ENCODE measurements at regions not wholly inside any gene's neighbourhood (a gene's known extent, or its start where the extent isn't known, plus 50 kb on each side); places are given as distances from the start of the nearest gene placed in this dataset.

DNA sequence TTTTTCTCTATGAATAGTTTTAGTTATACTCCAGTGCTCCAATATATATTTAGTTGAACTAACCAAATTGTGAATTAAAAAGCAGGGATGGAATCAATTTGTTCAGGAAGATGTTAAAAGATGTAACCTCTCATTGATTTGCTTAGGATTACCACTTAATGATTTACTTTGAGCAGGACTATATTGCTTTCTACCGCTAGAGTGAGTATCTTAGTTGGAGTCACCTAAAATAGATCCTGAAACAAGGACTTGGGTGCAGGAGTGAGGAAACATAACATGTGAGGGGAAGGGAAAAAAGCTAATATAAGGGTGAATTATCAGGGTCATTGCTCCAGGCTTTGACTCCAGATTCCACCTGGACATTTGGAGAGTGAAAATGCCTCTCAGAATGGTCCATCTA is 2277.4 kb upstream of the C9orf72 start:
- intact Hi-C loops (cut with micrococcal nuclease), result no loop called here
- Mint-ChIP-seq H3K4me1 (no peaks in the 10 kb centered on the region), H3K36me3 (ENCODE audit: low read depth) (no peaks in the 10 kb centered on the region), H3K27ac (no peak overlapping the region), H3K9me3 (no peaks in the 10 kb centered on the region), H3K27me3 (no peaks in the 10 kb centered on the region), H3K4me3 (no peak overlapping the region)
- DNase-seq, result no peak

DNA sequence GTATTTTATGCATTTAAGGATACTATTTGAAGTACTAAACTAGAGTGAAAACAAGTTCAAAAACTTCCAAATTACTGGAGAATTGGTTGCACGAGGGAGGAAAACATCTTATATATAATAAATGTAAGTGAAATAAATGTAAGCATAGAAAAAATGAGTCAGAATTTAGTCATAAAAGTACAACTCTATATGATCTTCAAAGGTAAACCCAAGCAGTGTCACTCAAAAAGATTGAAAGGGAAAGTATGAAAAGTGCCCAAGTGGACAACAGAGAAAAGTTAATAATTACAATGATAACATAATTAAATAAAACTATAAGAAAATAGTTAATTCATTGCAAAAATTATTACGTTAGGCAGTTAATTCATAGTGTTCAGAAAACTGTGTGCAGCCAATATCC is 2288.5 kb upstream of the C9orf72 start:
- H3K27me3 Mint-ChIP-seq, result no peaks in the 10 kb centered on the region
- intact Hi-C loops (cut with micrococcal nuclease), result no loop called here
- H3K36me3 Mint-ChIP-seq (ENCODE audit: low read depth), result no peaks in the 10 kb centered on the region
- no peak overlapping the region for H3K27ac Mint-ChIP-seq
- no peak for DNase-seq
- H3K4me1 Mint-ChIP-seq, result no peaks in the 10 kb centered on the region
- H3K4me3 Mint-ChIP-seq, result no peak overlapping the region
- no peaks in the 10 kb centered on the region for H3K9me3 Mint-ChIP-seq

DNA sequence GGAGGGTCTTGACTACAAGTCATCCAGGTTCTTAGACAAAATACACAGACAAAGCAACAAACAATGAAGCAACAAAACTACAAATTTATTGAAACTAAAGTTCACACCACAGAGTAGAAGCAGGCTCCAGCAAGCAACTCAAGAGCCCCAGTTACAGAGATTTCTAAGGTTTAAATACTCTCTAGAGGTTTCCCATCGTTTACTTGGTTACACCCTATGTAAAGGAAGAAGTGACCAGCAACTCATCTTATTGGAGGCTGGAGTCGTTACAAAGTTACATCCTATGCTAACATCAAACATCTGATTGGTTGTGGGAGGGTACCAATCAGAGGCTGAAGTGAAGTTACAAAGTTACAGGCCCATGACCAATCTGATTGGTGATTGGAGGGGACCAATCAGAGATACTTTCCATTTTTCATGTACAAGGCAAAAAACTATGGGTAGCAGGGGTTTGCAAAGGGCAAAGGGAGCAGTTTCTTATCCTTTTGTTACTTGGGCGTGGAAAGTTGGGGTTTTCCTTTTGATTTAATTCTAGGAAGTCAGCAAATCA is 2292.6 kb upstream of the C9orf72 start:
- no peaks in the 10 kb centered on the region for H3K36me3 Mint-ChIP-seq (ENCODE audit: low read depth)

DNA sequence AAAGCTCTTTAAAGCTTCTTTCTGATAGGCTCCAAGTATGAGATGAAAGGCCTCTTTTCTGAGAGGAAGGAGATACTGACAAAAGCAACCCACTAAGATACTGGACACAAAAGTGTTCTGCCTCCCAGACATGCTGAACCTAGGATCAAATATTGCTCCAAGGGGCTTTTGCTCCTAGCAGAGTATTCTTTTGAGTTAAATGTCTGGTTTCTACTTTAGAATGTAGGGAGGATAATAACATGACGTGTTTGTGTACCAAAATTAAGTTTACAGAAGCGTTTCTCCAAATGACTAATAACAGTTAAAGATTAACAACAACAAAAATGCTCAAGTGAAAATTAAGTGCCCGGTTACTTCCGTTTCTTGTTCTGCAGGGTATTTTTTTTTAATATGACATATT is 2293.3 kb upstream of the C9orf72 start:
- intact Hi-C loops (cut with micrococcal nuclease), result loop anchor here (2.0 kb wide), 1 partner anchor 208 kb away; no protein-coding TSS in a partner anchor

More for the DNA sequence above, 2292.6 kb upstream of the C9orf72 start:
- peak; percentile 68 for DNase-seq
- Mint-ChIP-seq H3K27me3 (no peaks in the 10 kb centered on the region), H3K4me3 (no peak overlapping the region), H3K4me1 (no peaks in the 10 kb centered on the region), H3K9me3 (no peaks in the 10 kb centered on the region), H3K27ac (no peak overlapping the region)
- intact Hi-C loops (cut with micrococcal nuclease), result loop anchor here (2.0 kb wide), 1 partner anchor 209 kb away; no protein-coding TSS in a partner anchor

DNA sequence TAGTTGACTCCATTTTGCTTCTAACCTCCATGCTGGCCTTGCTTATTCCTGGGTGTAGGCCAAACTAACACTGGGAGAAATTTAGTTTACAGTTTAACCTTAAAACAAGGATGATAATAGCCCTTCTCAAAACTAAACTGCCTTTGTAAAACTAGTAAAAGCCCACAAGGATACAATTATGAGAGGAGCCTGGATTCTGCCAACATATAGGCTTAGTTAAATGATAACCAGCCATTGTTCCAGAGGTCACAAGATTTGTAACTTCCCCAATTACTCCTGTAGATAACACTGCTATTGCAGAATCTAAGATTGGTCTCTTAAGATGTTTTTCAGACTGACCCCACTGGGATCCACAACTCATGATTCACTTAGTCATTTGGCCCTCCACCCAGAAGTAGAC is 2300.3 kb upstream of the C9orf72 start:
- no peaks in the 10 kb centered on the region for H3K27me3 Mint-ChIP-seq

More for the DNA sequence above, 2293.3 kb upstream of the C9orf72 start:
- Mint-ChIP-seq H3K27ac (no peak overlapping the region), H3K4me1 (no peaks in the 10 kb centered on the region), H3K4me3 (no peak overlapping the region), H3K27me3 (no peaks in the 10 kb centered on the region), H3K36me3 (ENCODE audit: low read depth) (no peaks in the 10 kb centered on the region), H3K9me3 (no peaks in the 10 kb centered on the region)
- no peak for DNase-seq

DNA sequence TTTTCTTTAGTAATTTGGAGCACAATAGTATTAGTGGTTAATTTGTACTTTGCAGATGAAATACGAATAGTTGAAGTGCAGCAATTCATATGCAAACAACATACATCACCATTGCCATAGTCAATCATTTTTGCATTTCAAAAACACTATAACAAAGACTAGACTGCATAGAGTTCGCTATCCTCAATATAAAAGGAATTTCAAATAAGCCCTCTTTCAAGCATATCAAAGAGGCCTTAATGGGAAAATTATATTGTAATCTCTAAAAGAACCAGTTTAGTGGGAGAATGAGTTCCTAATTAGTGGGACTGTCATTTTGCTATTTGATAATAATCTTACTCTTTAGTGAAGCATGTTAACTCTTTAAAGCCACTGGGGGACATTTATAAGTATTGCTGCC is 2302.3 kb upstream of the C9orf72 start:
- Mint-ChIP-seq H3K4me3 (no peak overlapping the region), H3K27ac (no peak overlapping the region), H3K27me3 (no peaks in the 10 kb centered on the region), H3K36me3 (ENCODE audit: low read depth) (no peaks in the 10 kb centered on the region), H3K9me3 (no peaks in the 10 kb centered on the region), H3K4me1 (no peaks in the 10 kb centered on the region)
- DNase-seq, result no peak
- intact Hi-C loops (cut with micrococcal nuclease), result no loop called here

More for the DNA sequence above, 2300.3 kb upstream of the C9orf72 start:
- Mint-ChIP-seq H3K4me3 (no peak overlapping the region), H3K4me1 (no peaks in the 10 kb centered on the region), H3K9me3 (no peaks in the 10 kb centered on the region), H3K27ac (no peak overlapping the region), H3K36me3 (ENCODE audit: low read depth) (no peaks in the 10 kb centered on the region)
- DNase-seq, result no peak
- intact Hi-C loops (cut with micrococcal nuclease), result no loop called here

DNA sequence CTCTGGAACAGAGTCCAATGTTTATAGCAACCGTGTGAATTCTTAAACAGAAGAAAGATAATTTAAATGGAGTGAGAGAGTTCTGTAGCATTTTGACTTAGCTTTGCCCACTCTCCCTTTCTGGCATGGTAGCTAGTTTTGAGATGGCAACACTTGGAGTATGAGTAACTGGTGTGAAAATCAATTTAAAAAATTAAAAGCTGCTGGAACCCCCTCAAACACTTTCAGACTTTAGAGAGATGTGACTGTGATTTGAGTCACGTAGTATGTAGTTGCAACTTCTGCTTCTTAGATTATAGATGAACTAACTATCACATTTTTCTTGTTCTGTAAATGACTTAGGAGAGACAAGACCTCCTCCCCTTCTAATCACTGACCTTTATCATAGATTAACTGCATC is 2309.5 kb upstream of the C9orf72 start:
- DNase-seq, result no peak
- H3K4me3 Mint-ChIP-seq, result no peak overlapping the region
- H3K27ac Mint-ChIP-seq, result no peak overlapping the region
- no peaks in the 10 kb centered on the region for H3K36me3 Mint-ChIP-seq (ENCODE audit: low read depth)
- H3K4me1 Mint-ChIP-seq, result no peaks in the 10 kb centered on the region
- H3K27me3 Mint-ChIP-seq, result no peaks in the 10 kb centered on the region
- intact Hi-C loops (cut with micrococcal nuclease), result no loop called here
- no peaks in the 10 kb centered on the region for H3K9me3 Mint-ChIP-seq

DNA sequence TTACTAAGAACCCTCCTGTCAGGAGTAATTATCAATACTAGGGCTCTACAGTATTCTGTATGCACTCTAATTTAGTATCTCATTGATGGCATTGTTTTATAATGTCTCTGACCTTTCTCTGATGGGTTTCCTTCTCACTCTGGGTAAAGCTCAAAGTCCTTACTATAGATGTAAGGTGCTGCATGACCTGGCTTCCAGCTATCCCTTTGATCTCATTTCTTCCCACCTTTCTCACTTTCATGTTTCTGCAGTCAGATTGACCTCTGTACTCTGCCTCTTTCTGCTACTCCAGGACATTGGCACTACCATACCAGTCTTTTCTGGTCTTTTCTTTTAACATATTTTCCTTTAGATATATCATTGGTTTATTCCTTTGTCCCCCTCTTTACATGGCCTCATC is 2332.8 kb upstream of the C9orf72 start:
- no peaks in the 10 kb centered on the region for H3K9me3 Mint-ChIP-seq
- intact Hi-C loops (cut with micrococcal nuclease), result no loop called here
- H3K27ac Mint-ChIP-seq, result no peak overlapping the region
- no peaks in the 10 kb centered on the region for H3K36me3 Mint-ChIP-seq (ENCODE audit: low read depth)
- no peak for DNase-seq
- H3K4me1 Mint-ChIP-seq, result no peaks in the 10 kb centered on the region
- no peaks in the 10 kb centered on the region for H3K27me3 Mint-ChIP-seq
- no peak overlapping the region for H3K4me3 Mint-ChIP-seq

DNA sequence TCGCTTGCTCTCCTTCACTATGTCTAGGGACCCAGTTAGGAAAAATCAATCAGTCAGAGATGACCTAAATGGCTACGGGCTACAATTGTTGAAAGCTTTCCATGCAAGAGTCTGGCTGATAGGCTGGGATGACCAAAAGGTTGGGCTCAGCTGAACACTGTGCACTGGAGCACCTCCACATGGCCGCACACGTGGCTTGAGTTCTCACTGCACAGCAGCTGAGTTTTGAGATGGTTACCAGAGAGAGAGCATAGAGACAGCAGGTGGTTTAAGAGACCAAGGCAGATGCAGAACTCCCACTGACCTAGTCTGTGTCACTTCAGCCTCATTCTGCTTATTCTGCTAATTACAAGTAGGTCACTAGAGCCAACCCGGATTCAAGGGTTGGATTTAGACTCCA is 2354.8 kb upstream of the C9orf72 start:
- intact Hi-C loops (cut with micrococcal nuclease), result no loop called here
- no peaks in the 10 kb centered on the region for H3K36me3 Mint-ChIP-seq (ENCODE audit: low read depth)
- DNase-seq, result no peak
- H3K27me3 Mint-ChIP-seq, result no peaks in the 10 kb centered on the region
- H3K4me3 Mint-ChIP-seq, result no peak overlapping the region
- H3K9me3 Mint-ChIP-seq, result no peaks in the 10 kb centered on the region
- no peak overlapping the region for H3K27ac Mint-ChIP-seq
- H3K4me1 Mint-ChIP-seq, result no peaks in the 10 kb centered on the region

DNA sequence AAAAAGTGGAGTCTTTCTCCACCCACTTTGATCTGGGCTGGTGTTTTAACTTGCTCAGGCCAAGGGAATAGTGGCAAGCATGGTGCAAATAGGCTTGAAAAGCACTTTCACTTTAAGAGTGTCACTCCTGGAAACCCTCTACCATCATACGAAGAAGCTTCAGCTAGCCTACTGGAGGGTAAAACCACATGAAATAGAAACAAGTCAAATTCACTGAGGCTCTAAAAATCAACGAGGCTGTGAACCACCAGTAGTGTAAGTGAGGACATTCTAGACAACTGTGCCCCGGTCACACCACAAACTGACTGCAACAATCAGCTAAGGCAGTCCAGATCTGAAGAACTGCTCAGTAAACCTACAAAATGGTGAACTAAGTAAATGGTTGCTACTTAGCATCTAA is 2366.3 kb upstream of the C9orf72 start:
- H3K4me1 Mint-ChIP-seq, result no peaks in the 10 kb centered on the region
- H3K4me3 Mint-ChIP-seq, result no peak overlapping the region
- peaks cover 11% of the 10 kb centered on the region for H3K9me3 Mint-ChIP-seq
- H3K27ac Mint-ChIP-seq, result no peak overlapping the region
- H3K36me3 Mint-ChIP-seq (ENCODE audit: low read depth), result no peaks in the 10 kb centered on the region
- DNase-seq, result no peak
- intact Hi-C loops (cut with micrococcal nuclease), result no loop called here
- H3K27me3 Mint-ChIP-seq, result no peaks in the 10 kb centered on the region

DNA sequence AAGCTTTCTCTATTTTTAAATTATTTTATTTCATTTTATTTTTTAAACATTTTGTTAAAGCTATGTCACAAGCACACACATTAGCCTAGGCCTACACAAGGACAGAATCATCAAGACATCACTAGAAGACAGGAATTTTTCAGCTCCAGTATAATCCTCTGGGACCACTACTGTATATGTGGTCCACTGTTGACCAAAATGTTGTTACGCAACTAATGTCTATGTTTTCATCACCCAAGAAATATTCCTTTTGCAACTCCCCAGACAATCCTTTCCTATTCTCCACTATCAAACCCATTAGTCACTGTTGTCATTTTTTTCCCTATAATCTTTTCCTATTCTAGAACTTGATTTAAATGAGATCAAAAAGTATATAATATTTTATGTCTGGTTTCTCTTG is 2371.7 kb upstream of the C9orf72 start:
- DNase-seq, result no peak
- peaks cover 3% of the 10 kb centered on the region for H3K9me3 Mint-ChIP-seq
- H3K27me3 Mint-ChIP-seq, result no peaks in the 10 kb centered on the region
- no peaks in the 10 kb centered on the region for H3K36me3 Mint-ChIP-seq (ENCODE audit: low read depth)
- no peaks in the 10 kb centered on the region for H3K4me1 Mint-ChIP-seq
- H3K27ac Mint-ChIP-seq, result no peak overlapping the region
- intact Hi-C loops (cut with micrococcal nuclease), result no loop called here
- no peak overlapping the region for H3K4me3 Mint-ChIP-seq

DNA sequence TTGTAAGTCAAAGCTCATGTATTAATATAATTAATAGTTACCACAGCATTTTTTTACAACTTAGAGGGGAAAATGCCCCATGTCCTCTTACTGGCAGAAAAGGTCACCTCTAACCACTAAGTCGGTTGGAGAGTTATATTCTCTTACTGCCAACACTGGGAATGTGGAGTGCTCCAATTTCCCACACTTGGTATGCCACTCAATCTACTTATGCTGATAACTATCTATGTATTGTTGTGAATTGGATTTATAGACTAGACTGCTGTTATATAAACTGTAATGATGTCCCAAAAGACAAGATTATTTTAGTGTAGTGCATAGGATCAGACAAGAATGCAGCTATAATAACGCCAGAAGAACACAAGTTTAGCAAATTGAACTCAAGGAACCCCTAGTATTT is 2385.2 kb upstream of the C9orf72 start:
- intact Hi-C loops (cut with micrococcal nuclease), result no loop called here
- H3K9me3 Mint-ChIP-seq, result no peaks in the 10 kb centered on the region
- H3K36me3 Mint-ChIP-seq (ENCODE audit: low read depth), result no peaks in the 10 kb centered on the region
- H3K4me1 Mint-ChIP-seq, result no peaks in the 10 kb centered on the region
- DNase-seq, result no peak
- H3K27me3 Mint-ChIP-seq, result no peaks in the 10 kb centered on the region
- no peak overlapping the region for H3K4me3 Mint-ChIP-seq
- no peak overlapping the region for H3K27ac Mint-ChIP-seq

DNA sequence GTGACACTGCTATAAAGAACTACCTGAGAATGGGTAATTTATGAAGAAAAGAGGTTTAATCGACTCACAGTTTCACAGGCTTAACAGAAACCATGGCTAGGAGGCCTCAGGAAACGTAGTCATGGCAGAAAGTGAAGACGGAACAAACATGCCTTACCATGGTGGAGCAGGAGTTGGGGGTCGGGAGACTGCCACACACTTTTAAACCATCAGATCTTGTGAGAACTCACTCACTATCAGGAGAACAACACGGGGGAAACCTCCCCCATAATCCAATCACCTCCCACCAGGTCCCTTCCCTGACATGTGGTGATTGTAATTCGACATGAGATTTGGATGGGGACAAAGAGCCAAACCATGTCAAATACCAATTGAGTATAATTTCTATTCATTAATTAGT is 2392.6 kb upstream of the C9orf72 start:
- no peak for DNase-seq
- Mint-ChIP-seq H3K4me1 (no peaks in the 10 kb centered on the region), H3K27me3 (no peaks in the 10 kb centered on the region), H3K27ac (no peak overlapping the region), H3K9me3 (peaks cover 3% of the 10 kb centered on the region), H3K4me3 (no peak overlapping the region), H3K36me3 (ENCODE audit: low read depth) (no peaks in the 10 kb centered on the region)
- intact Hi-C loops (cut with micrococcal nuclease), result no loop called here

DNA sequence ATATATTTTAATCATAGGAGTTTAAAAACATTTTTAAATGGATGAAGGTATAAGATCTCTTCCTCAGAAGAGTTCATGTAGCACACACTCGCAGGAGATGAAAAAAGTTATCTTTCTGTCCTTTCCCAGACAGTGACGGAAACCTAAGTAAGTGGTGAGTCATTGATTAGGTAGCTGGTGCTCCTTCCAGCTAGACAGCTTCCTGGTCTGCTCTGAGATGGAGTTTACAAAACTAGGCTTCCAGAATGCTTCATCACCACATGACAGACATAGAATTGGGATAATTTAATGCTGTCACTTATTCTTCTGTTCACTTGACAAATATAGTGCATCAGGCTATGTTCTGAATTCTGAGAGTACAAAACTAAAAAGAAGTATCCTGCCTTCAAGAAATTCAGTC is 2393.0 kb upstream of the C9orf72 start:
- Mint-ChIP-seq H3K4me1 (no peaks in the 10 kb centered on the region), H3K36me3 (ENCODE audit: low read depth) (no peaks in the 10 kb centered on the region), H3K27me3 (no peaks in the 10 kb centered on the region), H3K4me3 (no peak overlapping the region), H3K9me3 (peaks cover 3% of the 10 kb centered on the region), H3K27ac (no peak overlapping the region)
- no peak for DNase-seq
- intact Hi-C loops (cut with micrococcal nuclease), result no loop called here

DNA sequence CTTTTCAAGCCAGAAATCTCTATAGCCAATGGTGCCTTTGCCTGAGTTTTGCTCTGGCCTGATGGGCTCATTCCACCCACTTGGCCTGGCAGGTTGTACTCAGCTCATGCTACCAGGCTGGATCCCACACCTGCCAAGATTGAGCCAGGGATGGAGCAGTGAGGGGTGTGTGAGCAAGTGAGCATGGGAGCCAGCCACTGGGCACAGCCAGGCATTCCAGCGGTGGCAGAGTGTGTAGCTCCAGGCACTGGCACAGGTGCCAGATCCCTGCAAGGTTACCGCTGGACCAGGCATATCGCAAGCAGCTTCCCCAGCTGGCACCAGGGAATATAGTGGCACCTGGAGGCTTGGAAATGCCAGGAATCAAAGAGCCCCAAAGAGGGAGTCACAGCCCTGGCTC is 2395.6 kb upstream of the C9orf72 start:
- intact Hi-C loops (cut with micrococcal nuclease), result no loop called here
- no peak for DNase-seq
- H3K4me3 Mint-ChIP-seq, result no peak overlapping the region
- no peaks in the 10 kb centered on the region for H3K27me3 Mint-ChIP-seq
- H3K36me3 Mint-ChIP-seq (ENCODE audit: low read depth), result no peaks in the 10 kb centered on the region
- no peaks in the 10 kb centered on the region for H3K4me1 Mint-ChIP-seq
- H3K9me3 Mint-ChIP-seq, result peaks cover 3% of the 10 kb centered on the region
- no peak overlapping the region for H3K27ac Mint-ChIP-seq
